OCI-LY7 (cell line): ENCODE measurements at regions not wholly inside any gene's neighbourhood (a gene's known extent, or its start where the extent isn't known, plus 50 kb on each side); places are given as distances from the start of the nearest gene placed in this dataset.

ENCODE experiments used
- EZH2phosphoT487 ChIP-seq: fragments of 200-600 bp; sonication (generic); IDR thresholded peaks from 2 replicates; pipeline ENCODE4 v1.6.1; 2018; ENCODE audit warnings: low read depth, borderline replicate concordance, mild to moderate bottlenecking, mixed run types, antibody characterized with exemption, low read length, moderate library complexity, mixed read lengths
- TF ChIP-seq, protein P1 (sequence below): fragments of 200-600 bp; sonication (generic); conservative IDR thresholded peaks from 2 replicates; pipeline ENCODE4 v1.5.1; 2014; ENCODE audit warnings: mild to moderate bottlenecking, antibody characterized with exemption, low read length, moderate library complexity, mixed read lengths

DNA sequence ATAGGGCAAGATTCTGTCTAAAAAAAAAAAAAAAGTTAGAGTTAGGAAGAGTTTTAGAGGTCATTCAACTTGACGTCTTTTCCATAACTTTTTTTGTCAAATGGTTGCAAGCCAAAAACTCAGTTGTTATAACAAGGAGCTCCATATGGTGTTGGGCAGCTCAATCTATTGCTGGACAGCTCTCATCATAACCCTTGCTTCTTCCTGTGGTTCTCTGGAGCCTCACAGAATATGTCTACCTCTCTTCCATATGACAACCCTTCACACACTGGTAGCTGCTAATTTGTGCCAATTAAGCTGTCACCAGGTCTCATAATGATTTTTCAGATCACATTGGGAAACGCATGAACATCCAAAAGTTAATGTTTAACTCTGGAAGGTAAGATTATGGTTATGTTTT, 57.8 kb upstream of the SLC16A1 start:
- TF ChIP-seq, protein P1, sequence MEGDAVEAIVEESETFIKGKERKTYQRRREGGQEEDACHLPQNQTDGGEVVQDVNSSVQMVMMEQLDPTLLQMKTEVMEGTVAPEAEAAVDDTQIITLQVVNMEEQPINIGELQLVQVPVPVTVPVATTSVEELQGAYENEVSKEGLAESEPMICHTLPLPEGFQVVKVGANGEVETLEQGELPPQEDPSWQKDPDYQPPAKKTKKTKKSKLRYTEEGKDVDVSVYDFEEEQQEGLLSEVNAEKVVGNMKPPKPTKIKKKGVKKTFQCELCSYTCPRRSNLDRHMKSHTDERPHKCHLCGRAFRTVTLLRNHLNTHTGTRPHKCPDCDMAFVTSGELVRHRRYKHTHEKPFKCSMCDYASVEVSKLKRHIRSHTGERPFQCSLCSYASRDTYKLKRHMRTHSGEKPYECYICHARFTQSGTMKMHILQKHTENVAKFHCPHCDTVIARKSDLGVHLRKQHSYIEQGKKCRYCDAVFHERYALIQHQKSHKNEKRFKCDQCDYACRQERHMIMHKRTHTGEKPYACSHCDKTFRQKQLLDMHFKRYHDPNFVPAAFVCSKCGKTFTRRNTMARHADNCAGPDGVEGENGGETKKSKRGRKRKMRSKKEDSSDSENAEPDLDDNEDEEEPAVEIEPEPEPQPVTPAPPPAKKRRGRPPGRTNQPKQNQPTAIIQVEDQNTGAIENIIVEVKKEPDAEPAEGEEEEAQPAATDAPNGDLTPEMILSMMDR: no peak
- no peak for TF ChIP-seq EZH2phosphoT487
